Keratinocyte (primary cell): ENCODE measurements at regions not wholly inside any gene's neighbourhood (a gene's known extent, or its start where the extent isn't known, plus 50 kb on each side); places are given as distances from the start of the nearest gene placed in this dataset.

Experiments
- DNase-seq: peaks from one replicate; pipeline ENCODE4 v3.0.0-alpha.2; 2011; ENCODE audit warnings: low read depth, missing footprints, low spot score
- FAIRE-seq: peaks from 2 replicates; lab custom pipeline; 2011; peaks lifted over from hg19 to GRCh38; lab: Jason Lieb, UNC
- H2AFZ ChIP-seq: 2 replicates; pipeline ENCODE4 v1.6.0; 2012; ENCODE audit warnings: low read length, control low read depth, inconsistent platforms; ENCODE audit not compliant: control insufficient read depth
- H3K27ac ChIP-seq: 2 replicates; pipeline ENCODE4 v1.5.1; 2011; ENCODE audit warnings: low read length; ENCODE audit not compliant: control insufficient read depth, insufficient read depth
- H3K27me3 ChIP-seq: 3 replicates; pipeline ENCODE4 v1.6.0; 2011; ENCODE audit warnings: low read length; ENCODE audit not compliant: control insufficient read depth, insufficient read depth; ENCODE audit errors: extremely low read depth
- H3K36me3 ChIP-seq, 2 experiments: 2 replicates in 1 of 2; 3 replicates in 1 of 2; pipeline ENCODE4 v1.5.1; 2011; ENCODE audit warnings: low read length in 2 of 2, mild to moderate bottlenecking in 1 of 2; ENCODE audit not compliant: control insufficient read depth in 2 of 2, insufficient read depth in 2 of 2; ENCODE audit errors: extremely low read depth in 1 of 2
- H3K4me1 ChIP-seq: 3 replicates; pipeline ENCODE4 v1.5.1; 2011; ENCODE audit warnings: low read length; ENCODE audit not compliant: control insufficient read depth, insufficient read depth; ENCODE audit errors: extremely low read depth
- H3K4me2 ChIP-seq: 3 replicates; pipeline ENCODE4 v1.6.0; 2011; ENCODE audit warnings: low read depth, low read length; ENCODE audit not compliant: control insufficient read depth, insufficient read depth; ENCODE audit errors: extremely low read depth
- H3K4me3 ChIP-seq, 3 experiments: fragments of 200-600 bp in 1 of 3; sonication (generic) in 1 of 3; 2 replicates in 2 of 3; 3 replicates in 1 of 3; pipeline ENCODE4 v1.5.1; 2011 to 2016; ENCODE audit warnings: low read length in 3 of 3, mild to moderate bottlenecking in 3 of 3, control low read depth in 2 of 3, inconsistent platforms in 1 of 3, low read depth in 1 of 3, mixed read lengths in 1 of 3, mixed run types in 1 of 3, moderate library complexity in 1 of 3; ENCODE audit not compliant: control insufficient read depth in 2 of 3, insufficient read depth in 2 of 3; ENCODE audit errors: extremely low read depth in 1 of 3
- H3K79me2 ChIP-seq: 2 replicates; pipeline ENCODE4 v1.6.0; 2012; ENCODE audit warnings: low read length; ENCODE audit not compliant: control insufficient read depth, insufficient read depth
- H3K9ac ChIP-seq: 3 replicates; pipeline ENCODE4 v1.6.0; 2011; ENCODE audit warnings: low read length; ENCODE audit not compliant: control insufficient read depth, insufficient read depth; ENCODE audit errors: extremely low read depth
- H3K9me1 ChIP-seq: 3 replicates; pipeline ENCODE4 v1.6.0; 2011; ENCODE audit warnings: low read length; ENCODE audit not compliant: control insufficient read depth, insufficient read depth; ENCODE audit errors: extremely low read depth
- H3K9me3 ChIP-seq: 2 replicates; pipeline ENCODE4 v1.5.1; 2012; ENCODE audit warnings: low read depth, low read length; ENCODE audit not compliant: control insufficient read depth
- H4K20me1 ChIP-seq: 3 replicates; pipeline ENCODE4 v1.6.0; 2011; ENCODE audit warnings: low read length; ENCODE audit not compliant: control insufficient read depth, insufficient read depth; ENCODE audit errors: extremely low read depth
- EZH2 ChIP-seq: IDR thresholded peaks from one replicate; pipeline ENCODE4 v1.6.1; 2012; ENCODE audit warnings: inconsistent platforms, mild to moderate bottlenecking, low read length, moderate library complexity
- dilution Hi-C: fragments of 300-500 bp; cut with MboI; formaldehyde crosslinking; loops from one replicate; pipeline ENCODE4 v1.7.0; 2020; ENCODE audit warnings: low sequenced_read_pairs; ENCODE audit not compliant: extremely low pct_ligation_motif_present
- TF ChIP-seq, protein P1 (sequence below), 3 experiments: IDR thresholded peaks in 1 of 3; conservative IDR thresholded peaks in 1 of 3; optimal IDR thresholded peaks in 1 of 3; 2 replicates in 2 of 3; 3 replicates in 1 of 3; pipeline versions ENCODE3 to v1.5.1; 2011; ENCODE audit warnings: low read length in 3 of 3, mild to moderate bottlenecking in 3 of 3, moderate library complexity in 2 of 3, control low read depth in 1 of 3, inconsistent platforms in 1 of 3; ENCODE audit not compliant: insufficient read depth in 2 of 3; ENCODE audit errors: extremely low read depth in 1 of 3

DNA sequence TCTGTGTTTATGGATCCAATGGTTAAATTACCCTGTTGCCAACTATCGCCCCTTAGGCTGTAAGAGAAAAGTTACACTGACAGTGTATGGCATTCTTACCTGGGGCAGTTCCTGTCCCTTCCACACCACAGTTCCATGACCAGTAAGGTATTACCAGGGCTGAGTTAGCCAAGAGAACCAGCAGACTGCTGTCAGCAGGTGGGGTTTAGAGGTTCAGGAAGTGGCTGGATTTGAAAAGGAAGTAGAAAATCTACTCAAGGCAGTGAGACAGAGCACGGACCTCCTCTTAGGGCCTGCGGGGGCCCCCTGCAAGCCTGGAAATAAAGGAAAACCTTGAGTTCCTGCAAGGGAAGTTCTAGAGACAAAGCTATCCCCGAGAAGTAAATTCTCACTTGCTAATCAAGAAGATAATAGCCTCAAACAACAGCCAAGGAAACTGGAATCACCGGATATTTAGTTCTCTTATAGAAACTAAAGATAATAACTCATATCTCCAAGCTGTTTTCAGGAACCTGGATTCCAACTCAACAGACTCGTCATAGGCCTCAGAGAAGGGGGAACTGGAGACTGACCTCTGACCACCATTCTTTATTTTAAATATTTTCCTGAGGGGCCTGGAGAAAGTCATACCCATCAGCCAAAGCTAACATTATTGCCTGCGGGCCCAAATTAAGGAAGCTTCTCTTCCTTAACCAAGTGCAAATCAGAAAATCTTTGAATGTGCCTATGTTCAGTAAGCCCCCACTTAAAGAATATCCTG is 161.7 kb downstream of the ANXA2 start:
- Histone ChIP-seq H3K79me2 (no peaks in the 10 kb centered on the region), H3K4me2 (no peak overlapping the region), H3K4me1 (no peaks in the 10 kb centered on the region), H3K9me1 (no peaks in the 10 kb centered on the region), H3K9ac (no peak overlapping the region), H3K36me3 (no peaks in the 10 kb centered on the region), H3K4me3 (no peak overlapping the region), H4K20me1 (no peaks in the 10 kb centered on the region), H2AFZ (no peak overlapping the region), H3K27ac (no peak overlapping the region), H3K9me3 (no peaks in the 10 kb centered on the region), H3K27me3 (peaks cover 4% of the 10 kb centered on the region)
- DNase-seq = no peak
- TF ChIP-seq, protein P1, sequence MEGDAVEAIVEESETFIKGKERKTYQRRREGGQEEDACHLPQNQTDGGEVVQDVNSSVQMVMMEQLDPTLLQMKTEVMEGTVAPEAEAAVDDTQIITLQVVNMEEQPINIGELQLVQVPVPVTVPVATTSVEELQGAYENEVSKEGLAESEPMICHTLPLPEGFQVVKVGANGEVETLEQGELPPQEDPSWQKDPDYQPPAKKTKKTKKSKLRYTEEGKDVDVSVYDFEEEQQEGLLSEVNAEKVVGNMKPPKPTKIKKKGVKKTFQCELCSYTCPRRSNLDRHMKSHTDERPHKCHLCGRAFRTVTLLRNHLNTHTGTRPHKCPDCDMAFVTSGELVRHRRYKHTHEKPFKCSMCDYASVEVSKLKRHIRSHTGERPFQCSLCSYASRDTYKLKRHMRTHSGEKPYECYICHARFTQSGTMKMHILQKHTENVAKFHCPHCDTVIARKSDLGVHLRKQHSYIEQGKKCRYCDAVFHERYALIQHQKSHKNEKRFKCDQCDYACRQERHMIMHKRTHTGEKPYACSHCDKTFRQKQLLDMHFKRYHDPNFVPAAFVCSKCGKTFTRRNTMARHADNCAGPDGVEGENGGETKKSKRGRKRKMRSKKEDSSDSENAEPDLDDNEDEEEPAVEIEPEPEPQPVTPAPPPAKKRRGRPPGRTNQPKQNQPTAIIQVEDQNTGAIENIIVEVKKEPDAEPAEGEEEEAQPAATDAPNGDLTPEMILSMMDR (optimal IDR thresholded peaks at IDR 0.05 in 1 of 3, IDR thresholded peaks at IDR 0.05 in 1 of 3, conservative IDR thresholded peaks at IDR 0.05 in 1 of 3; ENCODE audit: extremely low read depth in 1 of 3, insufficient read depth in 2 of 3, low read length in 3 of 3) = no peak
- no peak for TF ChIP-seq EZH2
- no peak for FAIRE-seq
- dilution Hi-C loops = no loop called here

DNA sequence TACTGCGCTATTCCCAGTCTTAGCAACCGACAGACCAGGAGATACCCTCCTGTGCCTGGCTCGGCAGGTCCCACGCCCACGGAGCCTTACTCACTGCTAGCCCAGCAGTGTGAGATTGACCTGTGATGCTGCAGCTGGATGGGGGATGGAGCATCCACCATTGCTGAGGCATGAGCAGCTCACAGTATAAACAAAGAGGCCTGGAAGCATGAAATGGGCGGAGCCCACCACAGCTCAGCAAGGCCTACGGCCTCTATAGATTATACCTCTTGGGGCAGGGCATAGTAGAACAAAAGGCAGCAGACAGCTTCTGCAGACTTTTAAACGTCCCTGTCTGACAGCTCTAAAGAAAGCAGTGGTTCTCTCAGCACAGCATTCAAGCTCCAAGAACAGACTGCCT is 160.3 kb downstream of the ANXA2 start:
- Histone ChIP-seq H3K79me2 (no peaks in the 10 kb centered on the region), H3K4me2 (no peak overlapping the region), H3K9me3 (no peaks in the 10 kb centered on the region), H3K9me1 (no peaks in the 10 kb centered on the region), H3K4me3 (no peak overlapping the region), H3K9ac (no peak overlapping the region), H3K27ac (no peak overlapping the region), H3K36me3 (no peaks in the 10 kb centered on the region), H4K20me1 (no peaks in the 10 kb centered on the region), H2AFZ (no peak overlapping the region), H3K4me1 (no peaks in the 10 kb centered on the region), H3K27me3 (peaks cover 4% of the 10 kb centered on the region)
- TF ChIP-seq, protein P1 (optimal IDR thresholded peaks at IDR 0.05 in 1 of 3, IDR thresholded peaks at IDR 0.05 in 1 of 3, conservative IDR thresholded peaks at IDR 0.05 in 1 of 3; ENCODE audit: extremely low read depth in 1 of 3, insufficient read depth in 2 of 3, low read length in 3 of 3) = no peak
- no peak for TF ChIP-seq EZH2
- FAIRE-seq (no peak), DNase-seq (no peak)
- dilution Hi-C loops = no loop called here
